Stimulated activated CD4-positive, alpha-beta T cell treated with anti-CD3 and anti-CD28 coated beads, Interleukin-4, amount 100 ng/mL, for 48 hours (primary cell): ENCODE measurements at regions not wholly inside any gene's neighbourhood (a gene's known extent, or its start where the extent isn't known, plus 50 kb on each side); places are given as distances from the start of the nearest gene placed in this dataset.

Experiments
- DNase-seq, 2 donors: peaks; one replicate each; pipeline ENCODE4 v3.0.0-alpha.2; 2020; ENCODE audit warnings: low read depth in 2 of 2

- DNase-seq = no peak
Measured at GRCh38 chr1:219521325-219521724, 91.6 kb downstream of the ZC3H11B start.

- DNase-seq = no peak
Measured at GRCh38 chr1:219520241-219520640, 92.7 kb downstream of the ZC3H11B start.

- DNase-seq = no peak
Measured at GRCh38 chr1:219518907-219519248, 94.0 kb downstream of the ZC3H11B start.

GRCh38 chr1:219518168-219518906 lies 94.6 kb downstream of the ZC3H11B start:
- no peak for DNase-seq

GRCh38 chr1:219517031-219517430 lies 95.9 kb downstream of the ZC3H11B start:
- no peak for DNase-seq

- no peak for DNase-seq
Measured at GRCh38 chr1:219514728-219515127, 98.2 kb downstream of the ZC3H11B start.

GRCh38 chr1:219507437-219507836 lies 105.5 kb downstream of the ZC3H11B start:
- no peak for DNase-seq

GRCh38 chr1:219506936-219507335 lies 106.0 kb downstream of the ZC3H11B start:
- no peak for DNase-seq

- no peak for DNase-seq
Measured at GRCh38 chr1:219506473-219506899, 106.4 kb downstream of the ZC3H11B start.

- DNase-seq = no peak
Measured at GRCh38 chr1:219505886-219506285, 107.0 kb downstream of the ZC3H11B start.

GRCh38 chr1:219503604-219504003 lies 109.3 kb downstream of the ZC3H11B start:
- DNase-seq = no peak

GRCh38 chr1:219500327-219500897 lies 112.5 kb downstream of the ZC3H11B start:
- no peak for DNase-seq

GRCh38 chr1:219498666-219499065 lies 114.2 kb downstream of the ZC3H11B start:
- DNase-seq = no peak

GRCh38 chr1:219495737-219496408 lies 117.0 kb downstream of the ZC3H11B start:
- no peak for DNase-seq

- no peak for DNase-seq
Measured at GRCh38 chr1:219492717-219493116, 120.2 kb downstream of the ZC3H11B start.

GRCh38 chr1:219490566-219490965 lies 122.3 kb downstream of the ZC3H11B start:
- no peak for DNase-seq

GRCh38 chr1:219489636-219490035 lies 123.3 kb downstream of the ZC3H11B start:
- DNase-seq = no peak

- no peak for DNase-seq
Measured at GRCh38 chr1:219488275-219488674, 124.6 kb downstream of the ZC3H11B start.

- no peak for DNase-seq
Measured at GRCh38 chr1:219483530-219483929, 129.4 kb downstream of the ZC3H11B start.

- no peak for DNase-seq
Measured at GRCh38 chr1:219480011-219480410, 132.9 kb downstream of the ZC3H11B start.

GRCh38 chr1:219478811-219479210 lies 134.1 kb downstream of the ZC3H11B start:
- no peak for DNase-seq

- no peak for DNase-seq
Measured at GRCh38 chr1:219477861-219478260, 135.0 kb downstream of the ZC3H11B start.

- DNase-seq = no peak
Measured at GRCh38 chr1:219476716-219477115, 136.2 kb downstream of the ZC3H11B start.
